ENCODE measurements at regions not wholly inside any gene's neighbourhood (a gene's known extent, or its start where the extent isn't known, plus 50 kb on each side); places are given as distances from the start of the nearest gene placed in this dataset.

GRCh38 chr21:9767592-9768375 lies 753.6 kb upstream of the TPTE start:
- TF ChIP-seq CREM (IDR thresholded peaks at IDR 0.05; ENCODE audit: low read depth) (peak; percentile 43), RNF2 (IDR thresholded peaks at IDR 0.05) (no peak), CTCF (IDR thresholded peaks at IDR 0.05 in 2 of 3, conservative IDR thresholded peaks at IDR 0.05 in 1 of 3; ENCODE audit: insufficient read depth in 2 of 3, low read depth in 1 of 3, low read length in 3 of 3) (no peak), CBX3 (IDR thresholded peaks at IDR 0.05; ENCODE audit: borderline replicate concordance in 1 of 2, low read length in 2 of 2) (no peak), STAT5A (IDR thresholded peaks at IDR 0.05; ENCODE audit: borderline replicate concordance, low read length) (no peak), NR2F6 (CRISPR knock-in tag; IDR thresholded peaks at IDR 0.05) (no peak)
